HTR-8/SVneo (cell line): ENCODE measurements at regions not wholly inside any gene's neighbourhood (a gene's known extent, or its start where the extent isn't known, plus 50 kb on each side); places are given as distances from the start of the nearest gene placed in this dataset.
"Not testable (repeated sequence)": the region's sequence is repeated elsewhere in the genome, so short reads cannot be mapped to it uniquely, and the experiment has no call there.

Experiments used
- DNase-seq: peaks from one replicate; pipeline ENCODE4 v3.0.0; 2011; ENCODE audit warnings: low spot score, mixed read lengths; ENCODE audit not compliant: insufficient read length
- FAIRE-seq: peaks from 2 replicates; lab custom pipeline; 2011; peaks lifted over from hg19 to GRCh38; lab: Jason Lieb, UNC

DNA sequence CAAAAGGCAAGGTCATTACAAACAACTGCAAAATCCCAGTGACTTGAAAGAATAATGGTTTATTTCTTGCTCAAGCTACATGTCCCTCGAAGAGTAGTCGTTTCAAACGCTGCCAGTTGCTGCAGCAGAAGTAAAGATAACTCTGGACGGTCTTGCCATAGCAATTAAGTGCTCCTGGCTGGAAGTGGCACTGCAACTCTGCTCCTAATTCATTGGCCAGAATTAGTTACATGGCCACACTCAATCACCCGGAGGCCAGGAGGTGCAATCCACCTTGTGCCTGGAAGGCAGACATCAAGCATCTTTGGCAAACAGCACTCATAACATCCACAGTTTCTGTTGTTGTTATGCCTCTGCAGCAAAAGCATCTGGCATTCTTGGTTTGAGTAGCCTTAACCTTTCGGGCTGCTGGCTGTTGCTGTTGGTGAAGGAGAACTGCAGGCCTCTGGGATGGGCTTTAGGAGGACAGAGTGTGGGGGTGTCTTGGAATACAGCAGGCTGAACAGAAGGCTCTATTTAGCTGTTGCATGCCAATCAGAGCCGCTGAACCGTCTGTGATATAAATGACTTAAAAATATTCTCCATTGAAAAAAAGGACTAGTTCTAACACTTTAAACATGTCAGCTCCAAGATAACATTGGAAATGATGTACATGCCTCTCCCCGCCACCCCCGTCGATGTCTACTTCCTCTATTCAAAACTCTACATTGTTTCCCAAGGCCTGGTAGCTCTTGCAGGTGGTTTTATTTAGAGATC lies 123.5 kb upstream of the DYRK2 start:
- DNase-seq (no peak), FAIRE-seq (no peak)

DNA sequence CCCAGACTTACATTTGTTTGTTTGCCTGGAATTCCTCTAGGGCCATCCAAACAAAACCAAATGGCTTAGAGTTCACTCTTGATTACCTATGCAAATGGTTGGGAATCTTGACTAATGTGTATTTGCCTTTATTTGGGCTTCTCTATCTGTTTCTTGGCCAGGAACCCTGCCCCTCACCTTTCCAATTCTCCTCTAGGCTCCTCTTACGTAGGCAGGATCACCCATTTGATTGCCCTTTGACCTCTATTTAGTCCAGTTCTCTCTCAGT lies 123.0 kb upstream of the DYRK2 start:
- no peak for DNase-seq
- no peak for FAIRE-seq

GRCh38 chr12:67526129-67526528 lies 122.4 kb upstream of the DYRK2 start:
- no peak for DNase-seq
- FAIRE-seq: no peak

- DNase-seq: no peak
- no peak for FAIRE-seq
These were observed 117.5 kb upstream of the DYRK2 start for GRCh38 chr12:67531051-67531450.

DNA sequence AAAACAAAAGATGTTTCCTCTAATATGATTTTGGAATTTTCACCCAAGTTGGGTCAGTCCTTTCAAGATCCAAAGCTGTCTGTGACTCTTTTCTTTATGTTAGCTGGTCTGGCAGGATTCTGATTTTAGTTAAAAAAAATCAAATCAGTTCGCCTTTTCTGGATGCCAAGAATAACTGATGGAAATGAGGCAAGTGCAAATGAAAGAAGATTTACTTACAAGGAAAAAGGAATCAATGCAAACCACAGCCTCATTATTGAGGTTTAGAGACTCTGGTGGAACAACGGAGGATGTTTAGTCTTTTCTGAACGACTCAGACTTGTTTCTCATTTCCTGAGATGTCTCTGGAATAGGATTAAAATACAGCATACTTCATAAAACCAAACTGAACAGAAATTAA lies 117.0 kb upstream of the DYRK2 start:
- DNase-seq: no peak
- no peak for FAIRE-seq

GRCh38 chr12:67533159-67533558 lies 115.4 kb upstream of the DYRK2 start:
- DNase-seq (no peak), FAIRE-seq (no peak)

- no peak for DNase-seq
- FAIRE-seq: no peak
These were observed 114.5 kb upstream of the DYRK2 start for GRCh38 chr12:67534046-67534445.

DNA sequence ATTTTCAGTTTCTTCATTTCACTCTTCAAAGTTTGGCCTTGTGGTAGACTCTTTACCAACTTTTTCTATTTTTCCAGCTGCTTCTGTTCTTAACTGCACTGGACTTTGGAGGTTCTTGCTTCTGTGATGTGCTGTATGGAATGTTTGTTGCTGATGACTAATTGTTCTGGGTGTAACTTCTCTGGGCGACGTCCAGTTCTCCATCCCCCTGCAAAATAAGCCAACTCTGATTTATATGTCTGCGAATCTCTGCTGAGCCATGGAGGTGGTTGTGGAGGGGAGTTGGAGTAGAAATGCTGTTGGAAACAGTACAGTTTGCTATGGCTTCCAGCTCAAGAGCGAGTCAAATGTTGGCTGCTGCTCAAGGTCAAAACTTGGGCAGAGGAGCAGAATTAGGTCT lies 113.9 kb upstream of the DYRK2 start:
- FAIRE-seq (no peak), DNase-seq (peak; percentile 11)

GRCh38 chr12:67535176-67535575 lies 113.4 kb upstream of the DYRK2 start:
- no peak for FAIRE-seq

DNA sequence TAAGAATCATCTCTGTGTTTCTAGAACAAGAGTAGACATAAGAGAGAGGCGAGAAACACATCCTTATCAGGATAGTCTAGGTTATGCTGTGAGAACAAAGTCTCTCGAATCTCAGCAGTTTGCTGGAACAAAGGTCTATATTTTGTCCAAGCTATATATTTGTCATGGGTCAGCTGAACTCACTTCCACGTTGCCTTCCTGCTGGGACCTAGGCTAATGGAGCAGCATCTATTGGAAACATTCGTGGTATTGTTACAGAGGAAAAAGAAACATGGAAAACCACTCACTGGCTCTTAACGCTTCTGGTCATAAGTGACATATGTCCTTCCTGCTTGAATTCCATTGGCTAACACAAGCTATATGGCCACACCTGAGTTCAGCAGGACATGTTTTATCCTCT lies 112.6 kb upstream of the DYRK2 start:
- no peak for DNase-seq
- no peak for FAIRE-seq

More at GRCh38 chr12:67535176-67535575, 113.4 kb upstream of the DYRK2 start:
- DNase-seq: no peak

GRCh38 chr12:67539329-67539728 lies 109.2 kb upstream of the DYRK2 start:
- no peak for FAIRE-seq
- DNase-seq: no peak

DNA sequence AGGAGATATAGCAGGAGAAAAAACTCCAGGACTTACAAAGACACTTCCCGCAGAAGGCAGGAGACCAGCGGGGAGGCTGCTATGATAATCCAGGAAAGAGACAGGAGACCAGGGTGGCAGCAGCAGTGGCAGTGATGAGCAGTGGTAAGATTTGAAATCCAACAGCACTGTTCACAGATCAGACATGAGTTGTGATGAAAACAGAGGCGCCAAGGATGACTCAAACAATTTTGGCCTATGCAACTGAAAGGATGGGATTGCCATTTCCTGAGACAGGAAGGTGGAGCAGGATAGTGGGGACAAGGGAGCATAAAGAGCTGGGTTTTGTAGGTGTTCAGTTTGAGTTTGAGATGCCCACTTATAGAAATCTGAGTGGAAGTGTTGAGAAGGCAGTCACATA lies 108.6 kb upstream of the DYRK2 start:
- DNase-seq (no peak), FAIRE-seq (no peak)

- FAIRE-seq (peak; percentile 44), DNase-seq (no peak)
These were observed 107.5 kb upstream of the DYRK2 start for GRCh38 chr12:67540920-67541624.

- DNase-seq: no peak
- FAIRE-seq: no peak
These were observed 106.9 kb upstream of the DYRK2 start for GRCh38 chr12:67541625-67541991.

DNA sequence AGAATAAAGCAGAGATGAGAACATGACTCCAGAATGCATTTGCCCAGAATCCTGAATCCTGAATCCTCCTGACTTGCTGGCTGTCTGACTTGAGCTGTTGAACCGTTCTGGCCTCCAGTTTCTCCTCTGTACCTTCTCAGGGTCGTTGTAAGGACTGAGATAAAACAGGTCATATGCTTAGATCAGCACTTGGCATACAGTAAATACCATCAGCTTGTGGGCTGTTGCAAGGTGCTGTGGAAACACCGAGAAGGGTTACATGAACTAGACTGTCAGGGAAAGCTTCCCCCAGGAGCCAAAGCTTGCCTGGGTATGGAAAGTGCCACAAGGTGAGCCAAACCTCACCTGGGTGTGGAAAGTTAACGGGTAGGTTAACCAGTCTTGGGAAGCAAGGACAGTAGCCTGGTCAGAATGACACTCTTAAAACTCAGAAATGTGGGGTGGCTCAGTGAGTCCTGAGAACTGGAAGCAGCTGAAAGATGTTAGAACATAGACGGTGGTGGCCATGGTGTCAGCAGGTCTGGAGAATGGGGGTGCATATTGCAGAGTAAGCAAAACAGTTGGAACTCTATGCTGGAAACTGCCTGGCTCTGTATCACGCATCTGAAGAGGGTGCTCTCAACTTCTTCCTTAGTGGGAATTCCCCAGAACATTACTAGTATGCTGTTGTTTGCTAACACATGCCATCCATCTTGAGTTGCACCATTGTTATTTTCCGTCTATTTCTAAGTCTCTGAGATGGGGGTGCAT lies 105.3 kb upstream of the DYRK2 start:
- FAIRE-seq (no peak), DNase-seq (no peak)

DNA sequence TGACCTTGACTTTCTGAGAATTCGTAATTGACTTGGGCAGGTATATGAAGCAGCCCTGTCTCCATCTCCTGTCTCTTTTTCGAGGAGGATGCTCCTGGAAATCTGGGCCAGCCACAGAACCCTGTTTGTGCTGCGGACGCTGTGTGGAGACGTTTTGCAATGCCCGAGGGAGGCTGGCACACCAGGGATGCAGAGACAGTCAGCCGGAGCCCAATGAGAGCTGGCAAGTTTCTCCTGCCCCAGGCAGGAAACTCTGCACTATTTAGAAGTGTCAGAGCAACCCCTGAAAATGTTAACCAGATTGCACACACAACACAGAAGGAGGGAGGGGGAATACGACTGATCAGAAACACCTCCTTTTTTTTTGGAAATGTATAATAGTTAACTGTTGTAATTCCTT lies 103.2 kb upstream of the DYRK2 start:
- FAIRE-seq: no peak

GRCh38 chr12:67546746-67547145 lies 101.8 kb upstream of the DYRK2 start:
- FAIRE-seq (no peak), DNase-seq (no peak)

More for the DNA sequence above, 103.2 kb upstream of the DYRK2 start:
- no peak for DNase-seq

GRCh38 chr12:67555075-67555717 lies 93.3 kb upstream of the DYRK2 start:
- FAIRE-seq, DNase-seq: not testable (repeated sequence)

- no peak for FAIRE-seq
These were observed 89.8 kb upstream of the DYRK2 start for GRCh38 chr12:67558775-67559174.

DNA sequence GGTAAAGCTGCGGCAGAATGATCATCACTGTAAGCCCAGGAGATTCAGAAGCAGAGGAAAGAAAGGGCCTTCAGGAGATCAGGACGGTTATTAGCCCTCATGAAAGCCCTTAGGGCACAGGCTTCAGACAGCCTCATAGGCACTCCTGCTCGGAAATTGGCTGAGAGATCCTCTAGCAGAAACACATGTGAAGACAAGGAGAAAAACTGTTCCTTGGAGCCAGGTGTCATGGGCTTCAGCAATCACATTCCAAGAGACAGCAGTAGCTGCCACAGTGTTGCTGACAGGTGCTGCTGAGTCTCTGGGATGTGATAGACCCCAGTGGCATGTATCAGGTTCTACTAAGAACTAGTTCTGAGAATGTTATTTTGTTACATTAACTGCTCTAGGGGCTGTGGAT lies 88.8 kb upstream of the DYRK2 start:
- no peak for FAIRE-seq

More at GRCh38 chr12:67558775-67559174, 89.8 kb upstream of the DYRK2 start:
- DNase-seq: no peak

More for the DNA sequence above, 88.8 kb upstream of the DYRK2 start:
- DNase-seq: no peak
